ENCODE measurements at regions not wholly inside any gene's neighbourhood (a gene's known extent, or its start where the extent isn't known, plus 50 kb on each side); places are given as distances from the start of the nearest gene placed in this dataset.

- DNase-seq (ENCODE audit: low read depth in 2 of 2): no peak
These were observed 110.2 kb downstream of the ELAPOR2 start for GRCh38 chr7:86949052-86949778.

- DNase-seq (ENCODE audit: low read depth in 2 of 2): peak in 1 of 2 donors; percentile 66
These were observed 111.5 kb downstream of the ELAPOR2 start for GRCh38 chr7:86947929-86948328.

GRCh38 chr7:86943447-86943846 lies 116.0 kb downstream of the ELAPOR2 start:
- no peak for DNase-seq (ENCODE audit: low read depth in 2 of 2)

GRCh38 chr7:86942995-86943394 lies 116.5 kb downstream of the ELAPOR2 start:
- no peak for DNase-seq (ENCODE audit: low read depth in 2 of 2)

- DNase-seq (ENCODE audit: low read depth in 2 of 2): peak in 1 of 2 donors; percentile 66
These were observed 117.4 kb downstream of the ELAPOR2 start for GRCh38 chr7:86942081-86942480.

- DNase-seq (ENCODE audit: low read depth in 2 of 2): peak; percentile 81 to 86
These were observed 120.1 kb downstream of the ELAPOR2 start for GRCh38 chr7:86939197-86939814.

GRCh38 chr7:86937363-86937878 lies 122.0 kb downstream of the ELAPOR2 start:
- DNase-seq (ENCODE audit: low read depth in 2 of 2): no peak

- DNase-seq (ENCODE audit: low read depth in 2 of 2): no peak
These were observed 126.1 kb downstream of the ELAPOR2 start for GRCh38 chr7:86933295-86933845.

GRCh38 chr7:86932038-86932512 lies 127.4 kb downstream of the ELAPOR2 start:
- peak in 1 of 2 donors; percentile 93 for DNase-seq (ENCODE audit: low read depth in 2 of 2)

- no peak for DNase-seq (ENCODE audit: low read depth in 2 of 2)
These were observed 128.0 kb downstream of the ELAPOR2 start for GRCh38 chr7:86931439-86931838.

- no peak for DNase-seq (ENCODE audit: low read depth in 2 of 2)
These were observed 128.7 kb downstream of the ELAPOR2 start for GRCh38 chr7:86930554-86931307.

GRCh38 chr7:86929293-86930109 lies 130.0 kb downstream of the ELAPOR2 start:
- DNase-seq (ENCODE audit: low read depth in 2 of 2): no peak

GRCh38 chr7:86928308-86928707 lies 131.1 kb downstream of the ELAPOR2 start:
- DNase-seq (ENCODE audit: low read depth in 2 of 2): no peak

- peak; percentile 69 to 73 for DNase-seq (ENCODE audit: low read depth in 2 of 2)
These were observed 132.7 kb downstream of the ELAPOR2 start for GRCh38 chr7:86926732-86927131.

- DNase-seq (ENCODE audit: low read depth in 2 of 2): peak in 1 of 2 donors; percentile 25
These were observed 134.2 kb downstream of the ELAPOR2 start for GRCh38 chr7:86925221-86925620.

GRCh38 chr7:86923527-86923926 lies 135.9 kb downstream of the ELAPOR2 start:
- no peak for DNase-seq (ENCODE audit: low read depth in 2 of 2)

GRCh38 chr7:86920154-86920553 lies 139.3 kb downstream of the ELAPOR2 start:
- no peak for DNase-seq (ENCODE audit: low read depth in 2 of 2)

GRCh38 chr7:86918245-86918644 lies 141.2 kb downstream of the ELAPOR2 start:
- no peak for DNase-seq (ENCODE audit: low read depth in 2 of 2)

GRCh38 chr7:86916277-86916825 lies 143.1 kb downstream of the ELAPOR2 start:
- DNase-seq (ENCODE audit: low read depth in 2 of 2): no peak

GRCh38 chr7:86914551-86914950 lies 144.9 kb downstream of the ELAPOR2 start:
- peak; percentile 41 to 45 for DNase-seq (ENCODE audit: low read depth in 2 of 2)
